CD4-positive, alpha-beta T cell treated with Interleukin-15 for 4 hours (primary cell): ENCODE measurements at regions not wholly inside any gene's neighbourhood (a gene's known extent, or its start where the extent isn't known, plus 50 kb on each side); places are given as distances from the start of the nearest gene placed in this dataset.

Experiments used
- DNase-seq: peaks from one replicate; pipeline ENCODE4 v3.0.0-alpha.2; 2020; ENCODE audit warnings: low spot score

GRCh38 chr10:130769146-130770017 lies 542.1 kb downstream of the TCERG1L start:
- no peak for DNase-seq

- DNase-seq: no peak
These were observed 541.4 kb downstream of the TCERG1L start for GRCh38 chr10:130770018-130770630.

GRCh38 chr10:130771491-130771946 lies 540.0 kb downstream of the TCERG1L start:
- DNase-seq: no peak

- no peak for DNase-seq
These were observed 539.5 kb downstream of the TCERG1L start for GRCh38 chr10:130772056-130772455.

GRCh38 chr10:130772676-130773075 lies 538.8 kb downstream of the TCERG1L start:
- no peak for DNase-seq

GRCh38 chr10:130773941-130774340 lies 537.6 kb downstream of the TCERG1L start:
- no peak for DNase-seq

- DNase-seq: no peak
These were observed 536.6 kb downstream of the TCERG1L start for GRCh38 chr10:130774871-130775270.

GRCh38 chr10:130775311-130775710 lies 536.2 kb downstream of the TCERG1L start:
- no peak for DNase-seq

- no peak for DNase-seq
These were observed 534.8 kb downstream of the TCERG1L start for GRCh38 chr10:130776724-130777123.

GRCh38 chr10:130777507-130778165 lies 533.9 kb downstream of the TCERG1L start:
- no peak for DNase-seq

GRCh38 chr10:130778166-130778545 lies 533.4 kb downstream of the TCERG1L start:
- no peak for DNase-seq

- no peak for DNase-seq
These were observed 530.8 kb downstream of the TCERG1L start for GRCh38 chr10:130780763-130781162.

- no peak for DNase-seq
These were observed 530.3 kb downstream of the TCERG1L start for GRCh38 chr10:130781206-130781605.

GRCh38 chr10:130781623-130782022 lies 529.9 kb downstream of the TCERG1L start:
- DNase-seq: no peak

GRCh38 chr10:130782467-130782866 lies 529.1 kb downstream of the TCERG1L start:
- no peak for DNase-seq

GRCh38 chr10:130784326-130784725 lies 527.2 kb downstream of the TCERG1L start:
- no peak for DNase-seq

- DNase-seq: no peak
These were observed 525.1 kb downstream of the TCERG1L start for GRCh38 chr10:130786365-130786966.

- no peak for DNase-seq
These were observed 524.3 kb downstream of the TCERG1L start for GRCh38 chr10:130787243-130787642.

- DNase-seq: no peak
These were observed 523.7 kb downstream of the TCERG1L start for GRCh38 chr10:130787821-130788220.

GRCh38 chr10:130790339-130790738 lies 521.2 kb downstream of the TCERG1L start:
- DNase-seq: no peak

GRCh38 chr10:130792096-130792845 lies 519.2 kb downstream of the TCERG1L start:
- no peak for DNase-seq

GRCh38 chr10:130795819-130796218 lies 515.7 kb downstream of the TCERG1L start:
- no peak for DNase-seq
